GM12878 (cell line): ENCODE measurements at regions not wholly inside any gene's neighbourhood (a gene's known extent, or its start where the extent isn't known, plus 50 kb on each side); places are given as distances from the start of the nearest gene placed in this dataset.

Experiments
- EZH2 ChIP-seq: IDR thresholded peaks from 2 replicates; pipeline ENCODE4 v1.6.1; 2012; ENCODE audit warnings: low read depth, mild to moderate bottlenecking, control low read depth, inconsistent platforms, low read length, borderline replicate concordance; ENCODE audit not compliant: control insufficient read depth
- FOS ChIP-seq: IDR thresholded peaks from 3 replicates; pipeline ENCODE4 v1.6.1; 2011; ENCODE audit warnings: borderline replicate concordance; ENCODE audit not compliant: insufficient read length; ENCODE audit errors: extremely low read depth
- MXI1 ChIP-seq: fragments of 150-350 bp; IDR thresholded peaks from 2 replicates; pipeline ENCODE4 v1.6.1; 2011; ENCODE audit warnings: low read depth, mild to moderate bottlenecking, inconsistent platforms, low read length, improper control_type of control experiment
- MYC ChIP-seq: IDR thresholded peaks from 2 replicates; pipeline ENCODE4 v1.6.1; 2011; ENCODE audit warnings: mild to moderate bottlenecking, low read length, moderate library complexity, inconsistent platforms; ENCODE audit not compliant: insufficient read depth, insufficient replicate concordance, insufficient read length, severe bottlenecking
- POLR2A ChIP-seq: IDR thresholded peaks from 2 replicates; pipeline ENCODE4 v1.6.1; 2011; ENCODE audit warnings: low read depth, mild to moderate bottlenecking, low read length
- RBBP5 ChIP-seq: fragments of 200-600 bp; sonication (generic); conservative IDR thresholded peaks from 2 replicates; pipeline ENCODE4 v1.6.1; 2016
- WRNIP1 ChIP-seq: IDR thresholded peaks from 2 replicates; pipeline ENCODE4 v1.6.1; 2011; ENCODE audit warnings: low read depth, low read length, improper control_type of control experiment, borderline replicate concordance
- ZNF274 ChIP-seq: IDR thresholded peaks from one replicate; pipeline ENCODE4 v1.8.0; 2011; ENCODE audit not compliant: insufficient read length, insufficient read depth
- TF ChIP-seq, protein P1 (sequence below), 3 experiments: IDR thresholded peaks in 2 of 3; conservative IDR thresholded peaks in 1 of 3; 2 replicates each; pipeline ENCODE4 v1.5.1; 2011; ENCODE audit warnings: low read depth in 3 of 3, low read length in 3 of 3, mild to moderate bottlenecking in 3 of 3, control low read depth in 2 of 3, moderate library complexity in 2 of 3, inconsistent platforms in 1 of 3, mixed read lengths in 1 of 3; ENCODE audit not compliant: control insufficient read depth in 2 of 3, insufficient read depth in 1 of 3; ENCODE audit errors: extremely low read depth in 1 of 3
- TF ChIP-seq, protein P2 (sequence below): IDR thresholded peaks from 2 replicates; pipeline ENCODE4 v1.6.1; 2011; ENCODE audit warnings: mild to moderate bottlenecking, low read depth, low read length, moderate library complexity; ENCODE audit not compliant: insufficient replicate concordance

DNA sequence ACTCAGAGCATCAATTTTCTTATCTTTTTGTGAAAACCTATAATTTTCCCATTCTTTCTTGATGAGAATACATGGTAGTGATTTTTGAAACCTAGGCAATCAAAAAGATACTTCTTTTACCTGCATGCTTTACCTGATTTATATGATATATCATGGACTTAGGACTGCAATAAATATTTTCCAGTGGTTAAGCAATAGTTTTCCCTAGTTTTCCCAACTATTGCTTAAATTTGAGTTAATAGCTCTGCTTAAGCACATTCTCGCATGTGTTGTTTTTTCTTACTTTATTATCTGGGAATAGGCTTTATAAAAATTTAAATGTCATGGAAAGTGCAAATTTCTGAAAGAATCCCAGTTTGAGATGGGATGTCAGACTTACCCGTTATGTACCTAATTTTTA is 465.1 kb upstream of the BCHE start:
- TF ChIP-seq FOS (no peak), MYC (no peak), POLR2A (no peak), RBBP5 (no peak), MXI1 (no peak), EZH2 (no peak), ZNF274 (no peak), WRNIP1 (no peak)
- TF ChIP-seq, protein P1, sequence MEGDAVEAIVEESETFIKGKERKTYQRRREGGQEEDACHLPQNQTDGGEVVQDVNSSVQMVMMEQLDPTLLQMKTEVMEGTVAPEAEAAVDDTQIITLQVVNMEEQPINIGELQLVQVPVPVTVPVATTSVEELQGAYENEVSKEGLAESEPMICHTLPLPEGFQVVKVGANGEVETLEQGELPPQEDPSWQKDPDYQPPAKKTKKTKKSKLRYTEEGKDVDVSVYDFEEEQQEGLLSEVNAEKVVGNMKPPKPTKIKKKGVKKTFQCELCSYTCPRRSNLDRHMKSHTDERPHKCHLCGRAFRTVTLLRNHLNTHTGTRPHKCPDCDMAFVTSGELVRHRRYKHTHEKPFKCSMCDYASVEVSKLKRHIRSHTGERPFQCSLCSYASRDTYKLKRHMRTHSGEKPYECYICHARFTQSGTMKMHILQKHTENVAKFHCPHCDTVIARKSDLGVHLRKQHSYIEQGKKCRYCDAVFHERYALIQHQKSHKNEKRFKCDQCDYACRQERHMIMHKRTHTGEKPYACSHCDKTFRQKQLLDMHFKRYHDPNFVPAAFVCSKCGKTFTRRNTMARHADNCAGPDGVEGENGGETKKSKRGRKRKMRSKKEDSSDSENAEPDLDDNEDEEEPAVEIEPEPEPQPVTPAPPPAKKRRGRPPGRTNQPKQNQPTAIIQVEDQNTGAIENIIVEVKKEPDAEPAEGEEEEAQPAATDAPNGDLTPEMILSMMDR (IDR thresholded peaks at IDR 0.05 in 2 of 3, conservative IDR thresholded peaks at IDR 0.05 in 1 of 3; ENCODE audit: control insufficient read depth in 2 of 3, extremely low read depth in 1 of 3, insufficient read depth in 1 of 3, low read depth in 3 of 3, low read length in 3 of 3), result no peak
- TF ChIP-seq, protein P2, sequence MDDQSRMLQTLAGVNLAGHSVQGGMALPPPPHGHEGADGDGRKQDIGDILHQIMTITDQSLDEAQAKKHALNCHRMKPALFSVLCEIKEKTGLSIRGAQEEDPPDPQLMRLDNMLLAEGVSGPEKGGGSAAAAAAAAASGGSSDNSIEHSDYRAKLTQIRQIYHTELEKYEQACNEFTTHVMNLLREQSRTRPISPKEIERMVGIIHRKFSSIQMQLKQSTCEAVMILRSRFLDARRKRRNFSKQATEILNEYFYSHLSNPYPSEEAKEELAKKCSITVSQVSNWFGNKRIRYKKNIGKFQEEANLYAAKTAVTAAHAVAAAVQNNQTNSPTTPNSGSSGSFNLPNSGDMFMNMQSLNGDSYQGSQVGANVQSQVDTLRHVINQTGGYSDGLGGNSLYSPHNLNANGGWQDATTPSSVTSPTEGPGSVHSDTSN, result no peak
